Endodermal cell (in vitro differentiated cells): ENCODE measurements at regions not wholly inside any gene's neighbourhood (a gene's known extent, or its start where the extent isn't known, plus 50 kb on each side); places are given as distances from the start of the nearest gene placed in this dataset.
"Not testable (repeated sequence)": the region's sequence is repeated elsewhere in the genome, so short reads cannot be mapped to it uniquely, and the experiment has no call there.

Source experiments
- DNase-seq: peaks from one replicate; pipeline ENCODE4 v3.0.0-alpha.2; 2017
- H3K27ac ChIP-seq: 2 replicates; pipeline ENCODE4 v1.5.1; 2013; ENCODE audit warnings: mild to moderate bottlenecking, low read depth, low read length, moderate library complexity
- H3K27me3 ChIP-seq: 2 replicates; pipeline ENCODE4 v1.6.1; 2013; ENCODE audit warnings: mild to moderate bottlenecking, low read length, moderate library complexity; ENCODE audit not compliant: insufficient read depth, control insufficient read depth, poor library complexity, severe bottlenecking
- H3K36me3 ChIP-seq: 2 replicates; pipeline ENCODE4 v1.7.0; 2013; ENCODE audit warnings: mild to moderate bottlenecking, low read length, moderate library complexity; ENCODE audit not compliant: control insufficient read depth, insufficient read depth
- H3K4me1 ChIP-seq: one replicate; pipeline ENCODE4 v1.7.0; 2013; ENCODE audit warnings: low read length; ENCODE audit not compliant: control insufficient read depth, insufficient read depth
- H3K4me3 ChIP-seq: 2 replicates; pipeline ENCODE4 v1.5.1; 2013; ENCODE audit warnings: mild to moderate bottlenecking, low read length, moderate library complexity
- H3K9ac ChIP-seq: 2 replicates; pipeline ENCODE4 v1.6.1; 2013; ENCODE audit warnings: mild to moderate bottlenecking, low read length, moderate library complexity; ENCODE audit not compliant: poor library complexity, severe bottlenecking; ENCODE audit errors: extremely low read depth
- H3K9me3 ChIP-seq: 2 replicates; pipeline ENCODE4 v1.6.1; 2013; ENCODE audit warnings: mild to moderate bottlenecking, low read length, moderate library complexity; ENCODE audit not compliant: control insufficient read depth
- H3K27ac Mint-ChIP-seq: 2 replicates; pipeline ENCODE4 v1.8.0; 2020; ENCODE audit warnings: mixed read lengths
- H3K27me3 Mint-ChIP-seq: 2 replicates; pipeline ENCODE4 v1.8.0; 2021; ENCODE audit warnings: mild to moderate bottlenecking, mixed read lengths; ENCODE audit not compliant: insufficient read depth
- H3K36me3 Mint-ChIP-seq: 2 replicates; pipeline ENCODE4 v1.8.0; 2020; ENCODE audit warnings: low read depth, mixed read lengths
- H3K4me1 Mint-ChIP-seq: 2 replicates; pipeline ENCODE4 v1.8.0; 2020; ENCODE audit warnings: mixed read lengths
- H3K4me3 Mint-ChIP-seq: 2 replicates; pipeline ENCODE4 v1.8.0; 2020; ENCODE audit warnings: mild to moderate bottlenecking, moderate library complexity, mixed read lengths
- H3K9me3 Mint-ChIP-seq: 2 replicates; pipeline ENCODE4 v1.8.0; 2020; ENCODE audit warnings: mild to moderate bottlenecking, mixed read lengths
- WGBS, 2 experiments: methylation state at CpG; one replicate each; pipeline versions ENCODE4 v1.1.5 to v1.1.7; 2013; ENCODE audit warnings: missing lambda C conversion rate in 2 of 2, mixed read lengths in 1 of 2; ENCODE audit not compliant: insufficient coverage in 1 of 2, insufficient read length in 1 of 2; 5-methylcytosine and 5-hydroxymethylcytosine counted together
- TF ChIP-seq, protein P1 (sequence below): fragments of 200-600 bp; sonication (generic); conservative IDR thresholded peaks from 2 replicates; pipeline ENCODE4 v1.5.0; 2021; ENCODE audit warnings: antibody characterized with exemption, mild to moderate bottlenecking

- no peak overlapping the region for H3K27ac ChIP-seq
- WGBS, 2 experiments, result 92 to 98% methylated on average over 6 to 8 of the region's 8 CpGs
- no peak overlapping the region for H3K27ac Mint-ChIP-seq
- no peaks in the 10 kb centered on the region for H3K4me1 ChIP-seq
- H3K36me3 ChIP-seq, result no peaks in the 10 kb centered on the region
- H3K27me3 Mint-ChIP-seq, result peaks cover 3% of the 10 kb centered on the region
- TF ChIP-seq, protein P1, sequence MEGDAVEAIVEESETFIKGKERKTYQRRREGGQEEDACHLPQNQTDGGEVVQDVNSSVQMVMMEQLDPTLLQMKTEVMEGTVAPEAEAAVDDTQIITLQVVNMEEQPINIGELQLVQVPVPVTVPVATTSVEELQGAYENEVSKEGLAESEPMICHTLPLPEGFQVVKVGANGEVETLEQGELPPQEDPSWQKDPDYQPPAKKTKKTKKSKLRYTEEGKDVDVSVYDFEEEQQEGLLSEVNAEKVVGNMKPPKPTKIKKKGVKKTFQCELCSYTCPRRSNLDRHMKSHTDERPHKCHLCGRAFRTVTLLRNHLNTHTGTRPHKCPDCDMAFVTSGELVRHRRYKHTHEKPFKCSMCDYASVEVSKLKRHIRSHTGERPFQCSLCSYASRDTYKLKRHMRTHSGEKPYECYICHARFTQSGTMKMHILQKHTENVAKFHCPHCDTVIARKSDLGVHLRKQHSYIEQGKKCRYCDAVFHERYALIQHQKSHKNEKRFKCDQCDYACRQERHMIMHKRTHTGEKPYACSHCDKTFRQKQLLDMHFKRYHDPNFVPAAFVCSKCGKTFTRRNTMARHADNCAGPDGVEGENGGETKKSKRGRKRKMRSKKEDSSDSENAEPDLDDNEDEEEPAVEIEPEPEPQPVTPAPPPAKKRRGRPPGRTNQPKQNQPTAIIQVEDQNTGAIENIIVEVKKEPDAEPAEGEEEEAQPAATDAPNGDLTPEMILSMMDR, result no peak
- H3K4me3 Mint-ChIP-seq, result no peak overlapping the region
- H3K36me3 Mint-ChIP-seq, result no peaks in the 10 kb centered on the region
- no peak overlapping the region for H3K4me3 ChIP-seq
- peaks cover 5% of the 10 kb centered on the region for H3K4me1 Mint-ChIP-seq
- H3K27me3 ChIP-seq, result no peaks in the 10 kb centered on the region
- no peaks in the 10 kb centered on the region for H3K9me3 ChIP-seq
- no peak for DNase-seq
- H3K9ac ChIP-seq, result no peak overlapping the region
- no peaks in the 10 kb centered on the region for H3K9me3 Mint-ChIP-seq
Measured at GRCh38 chr5:56725711-56726411, 89.5 kb upstream of the MAP3K1 start.

DNA sequence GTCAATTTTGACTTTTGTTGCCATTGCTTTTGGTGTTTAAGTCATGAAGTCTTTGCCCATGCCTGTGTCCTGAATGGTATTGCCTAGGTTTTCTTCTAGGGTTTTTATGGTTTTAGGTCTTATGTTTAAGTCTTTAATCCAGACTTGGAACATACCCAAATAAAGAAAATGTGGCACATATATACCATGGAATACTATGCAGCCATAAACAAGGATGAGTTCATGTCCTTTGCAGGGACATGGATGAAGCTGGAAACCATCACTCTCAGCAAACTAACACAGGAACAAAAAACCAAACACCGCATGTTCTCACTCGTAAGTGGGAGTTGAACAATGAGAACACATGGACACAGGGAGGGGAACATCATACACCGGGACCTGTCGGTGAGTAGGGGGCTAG, 90.5 kb upstream of the MAP3K1 start:
- H3K27me3 ChIP-seq, H3K36me3 Mint-ChIP-seq, DNase-seq, H3K4me3 Mint-ChIP-seq, H3K9me3 ChIP-seq, H3K27ac ChIP-seq, H3K27me3 Mint-ChIP-seq, H3K4me1 Mint-ChIP-seq, H3K9me3 Mint-ChIP-seq, H3K27ac Mint-ChIP-seq, H3K36me3 ChIP-seq, H3K4me1 ChIP-seq, H3K9ac ChIP-seq, H3K4me3 ChIP-seq: not testable (repeated sequence)
- 98 to 100% methylated on average over 2 to 4 of the region's 4 CpGs for WGBS, 2 experiments

- TF ChIP-seq, protein P1, result no peak
- H3K36me3 ChIP-seq, result no peaks in the 10 kb centered on the region
- H3K36me3 Mint-ChIP-seq, result no peaks in the 10 kb centered on the region
- DNase-seq, result no peak
- no peak overlapping the region for H3K27ac Mint-ChIP-seq
- no peak overlapping the region for H3K4me3 ChIP-seq
- WGBS, 2 experiments, result 98 to 100% methylated on average over 1 to 3 of the region's 3 CpGs
- no peaks in the 10 kb centered on the region for H3K4me1 ChIP-seq
- no peak overlapping the region for H3K4me3 Mint-ChIP-seq
- peaks cover 5% of the 10 kb centered on the region for H3K4me1 Mint-ChIP-seq
- no peak overlapping the region for H3K27ac ChIP-seq
- H3K9me3 ChIP-seq, result no peaks in the 10 kb centered on the region
- peaks cover 18% of the 10 kb centered on the region for H3K27me3 ChIP-seq
- no peak overlapping the region for H3K9ac ChIP-seq
- H3K9me3 Mint-ChIP-seq, result no peaks in the 10 kb centered on the region
- peaks cover 19% of the 10 kb centered on the region for H3K27me3 Mint-ChIP-seq
Measured at GRCh38 chr5:56722317-56722716, 93.0 kb upstream of the MAP3K1 start.
